ENCODE measurements at regions not wholly inside any gene's neighbourhood (a gene's known extent, or its start where the extent isn't known, plus 50 kb on each side); places are given as distances from the start of the nearest gene placed in this dataset.

DNA sequence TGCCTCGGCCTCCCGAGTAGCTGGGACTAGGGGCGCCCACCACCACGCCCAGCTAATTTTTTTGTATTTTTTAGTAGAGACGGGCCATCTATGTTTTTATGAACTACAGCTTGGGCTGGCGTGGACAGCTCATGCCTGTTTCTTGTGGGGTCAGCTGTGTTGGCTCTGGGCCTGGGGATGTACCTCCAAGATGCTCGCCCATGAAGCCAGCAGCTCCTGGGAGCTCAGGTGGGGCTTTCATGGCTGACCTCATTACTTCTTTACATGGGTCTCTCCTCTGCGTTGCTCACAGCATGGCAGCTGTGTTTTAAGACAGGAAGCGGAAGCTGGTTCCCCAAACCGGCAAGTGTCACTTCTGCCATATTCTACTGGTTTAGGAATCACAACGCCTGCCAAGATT lies 203.1 kb downstream of the SOX11 start:
- TF ChIP-seq MXI1 (IDR thresholded peaks at IDR 0.05; ENCODE audit: borderline replicate concordance, low read depth, low read length): no peak
- TF ChIP-seq HCFC1 (IDR thresholded peaks at IDR 0.05; ENCODE audit: low read depth, low read length): no peak
- TF ChIP-seq, protein P1, sequence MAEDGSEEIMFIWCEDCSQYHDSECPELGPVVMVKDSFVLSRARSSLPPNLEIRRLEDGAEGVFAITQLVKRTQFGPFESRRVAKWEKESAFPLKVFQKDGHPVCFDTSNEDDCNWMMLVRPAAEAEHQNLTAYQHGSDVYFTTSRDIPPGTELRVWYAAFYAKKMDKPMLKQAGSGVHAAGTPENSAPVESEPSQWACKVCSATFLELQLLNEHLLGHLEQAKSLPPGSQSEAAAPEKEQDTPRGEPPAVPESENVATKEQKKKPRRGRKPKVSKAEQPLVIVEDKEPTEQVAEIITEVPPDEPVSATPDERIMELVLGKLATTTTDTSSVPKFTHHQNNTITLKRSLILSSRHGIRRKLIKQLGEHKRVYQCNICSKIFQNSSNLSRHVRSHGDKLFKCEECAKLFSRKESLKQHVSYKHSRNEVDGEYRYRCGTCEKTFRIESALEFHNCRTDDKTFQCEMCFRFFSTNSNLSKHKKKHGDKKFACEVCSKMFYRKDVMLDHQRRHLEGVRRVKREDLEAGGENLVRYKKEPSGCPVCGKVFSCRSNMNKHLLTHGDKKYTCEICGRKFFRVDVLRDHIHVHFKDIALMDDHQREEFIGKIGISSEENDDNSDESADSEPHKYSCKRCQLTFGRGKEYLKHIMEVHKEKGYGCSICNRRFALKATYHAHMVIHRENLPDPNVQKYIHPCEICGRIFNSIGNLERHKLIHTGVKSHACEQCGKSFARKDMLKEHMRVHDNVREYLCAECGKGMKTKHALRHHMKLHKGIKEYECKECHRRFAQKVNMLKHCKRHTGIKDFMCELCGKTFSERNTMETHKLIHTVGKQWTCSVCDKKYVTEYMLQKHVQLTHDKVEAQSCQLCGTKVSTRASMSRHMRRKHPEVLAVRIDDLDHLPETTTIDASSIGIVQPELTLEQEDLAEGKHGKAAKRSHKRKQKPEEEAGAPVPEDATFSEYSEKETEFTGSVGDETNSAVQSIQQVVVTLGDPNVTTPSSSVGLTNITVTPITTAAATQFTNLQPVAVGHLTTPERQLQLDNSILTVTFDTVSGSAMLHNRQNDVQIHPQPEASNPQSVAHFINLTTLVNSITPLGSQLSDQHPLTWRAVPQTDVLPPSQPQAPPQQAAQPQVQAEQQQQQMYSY (CRISPR knock-in tag; IDR thresholded peaks at IDR 0.05): no peak
- TF ChIP-seq GABPA (IDR thresholded peaks at IDR 0.05; ENCODE audit: low read depth, low read length): no peak
- no peak for TF ChIP-seq GABPA (CRISPR knock-in tag; IDR thresholded peaks at IDR 0.05; ENCODE audit: low read depth)
- TF ChIP-seq CREB1 (IDR thresholded peaks at IDR 0.05): no peak
- no peak for TF ChIP-seq CREB1 (CRISPR knock-in tag; IDR thresholded peaks at IDR 0.05)
- TF ChIP-seq, protein P2, sequence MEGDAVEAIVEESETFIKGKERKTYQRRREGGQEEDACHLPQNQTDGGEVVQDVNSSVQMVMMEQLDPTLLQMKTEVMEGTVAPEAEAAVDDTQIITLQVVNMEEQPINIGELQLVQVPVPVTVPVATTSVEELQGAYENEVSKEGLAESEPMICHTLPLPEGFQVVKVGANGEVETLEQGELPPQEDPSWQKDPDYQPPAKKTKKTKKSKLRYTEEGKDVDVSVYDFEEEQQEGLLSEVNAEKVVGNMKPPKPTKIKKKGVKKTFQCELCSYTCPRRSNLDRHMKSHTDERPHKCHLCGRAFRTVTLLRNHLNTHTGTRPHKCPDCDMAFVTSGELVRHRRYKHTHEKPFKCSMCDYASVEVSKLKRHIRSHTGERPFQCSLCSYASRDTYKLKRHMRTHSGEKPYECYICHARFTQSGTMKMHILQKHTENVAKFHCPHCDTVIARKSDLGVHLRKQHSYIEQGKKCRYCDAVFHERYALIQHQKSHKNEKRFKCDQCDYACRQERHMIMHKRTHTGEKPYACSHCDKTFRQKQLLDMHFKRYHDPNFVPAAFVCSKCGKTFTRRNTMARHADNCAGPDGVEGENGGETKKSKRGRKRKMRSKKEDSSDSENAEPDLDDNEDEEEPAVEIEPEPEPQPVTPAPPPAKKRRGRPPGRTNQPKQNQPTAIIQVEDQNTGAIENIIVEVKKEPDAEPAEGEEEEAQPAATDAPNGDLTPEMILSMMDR (CRISPR knock-in tag; IDR thresholded peaks at IDR 0.05): no peak
- no peak for TF ChIP-seq RBM39 (IDR thresholded peaks at IDR 0.05; ENCODE audit: low read depth, low read length, poor library complexity, severe bottlenecking)
- no peak for TF ChIP-seq ZFP1 (CRISPR knock-in tag; IDR thresholded peaks at IDR 0.05)
- TF ChIP-seq BRD4 (CRISPR knock-in tag; IDR thresholded peaks at IDR 0.05): no peak
- TF ChIP-seq RFX5 (IDR thresholded peaks at IDR 0.05; ENCODE audit: low read depth, low read length): no peak
- TF ChIP-seq PHF20 (CRISPR knock-in tag; IDR thresholded peaks at IDR 0.05): no peak
- TF ChIP-seq NR1H2 (CRISPR knock-in tag; IDR thresholded peaks at IDR 0.05; ENCODE audit: borderline replicate concordance, low read depth): no peak
- TF ChIP-seq, protein P3, sequence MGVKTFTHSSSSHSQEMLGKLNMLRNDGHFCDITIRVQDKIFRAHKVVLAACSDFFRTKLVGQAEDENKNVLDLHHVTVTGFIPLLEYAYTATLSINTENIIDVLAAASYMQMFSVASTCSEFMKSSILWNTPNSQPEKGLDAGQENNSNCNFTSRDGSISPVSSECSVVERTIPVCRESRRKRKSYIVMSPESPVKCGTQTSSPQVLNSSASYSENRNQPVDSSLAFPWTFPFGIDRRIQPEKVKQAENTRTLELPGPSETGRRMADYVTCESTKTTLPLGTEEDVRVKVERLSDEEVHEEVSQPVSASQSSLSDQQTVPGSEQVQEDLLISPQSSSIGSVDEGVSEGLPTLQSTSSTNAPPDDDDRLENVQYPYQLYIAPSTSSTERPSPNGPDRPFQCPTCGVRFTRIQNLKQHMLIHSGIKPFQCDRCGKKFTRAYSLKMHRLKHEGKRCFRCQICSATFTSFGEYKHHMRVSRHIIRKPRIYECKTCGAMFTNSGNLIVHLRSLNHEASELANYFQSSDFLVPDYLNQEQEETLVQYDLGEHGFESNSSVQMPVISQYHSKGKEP (CRISPR knock-in tag; IDR thresholded peaks at IDR 0.05): no peak
- TF ChIP-seq TAF1 (CRISPR knock-in tag; IDR thresholded peaks at IDR 0.05): no peak

All from HepG2 (cell line).